ENCODE measurements at regions not wholly inside any gene's neighbourhood (a gene's known extent, or its start where the extent isn't known, plus 50 kb on each side); places are given as distances from the start of the nearest gene placed in this dataset.

DNA sequence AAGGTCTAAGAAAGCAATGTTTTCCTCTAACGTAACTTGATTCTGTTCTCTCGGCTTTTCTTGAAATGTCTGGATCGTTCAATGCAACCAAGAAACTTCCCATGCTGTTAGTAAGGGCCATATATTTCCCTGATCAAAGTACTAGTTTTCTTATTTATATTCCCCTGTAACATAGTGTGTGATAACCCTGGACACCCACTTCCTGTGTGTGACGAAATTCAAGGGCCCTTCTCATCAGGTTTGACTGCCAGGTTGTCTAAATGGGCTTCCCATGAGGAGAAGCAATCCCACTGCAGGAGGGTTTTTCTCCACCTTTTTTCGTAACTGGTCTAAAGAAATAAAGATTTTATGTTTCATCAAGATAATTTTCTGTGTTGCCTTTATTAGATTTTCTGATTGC lies 102.6 kb upstream of the RPS6KA2 start:
- POLR2A ChIA-PET (ENCODE audit: low non-redundant PET): no interaction called here
- CTCF ChIA-PET: no interaction called here
- DNase-seq (ENCODE audit: low spot score): no peak

DNA sequence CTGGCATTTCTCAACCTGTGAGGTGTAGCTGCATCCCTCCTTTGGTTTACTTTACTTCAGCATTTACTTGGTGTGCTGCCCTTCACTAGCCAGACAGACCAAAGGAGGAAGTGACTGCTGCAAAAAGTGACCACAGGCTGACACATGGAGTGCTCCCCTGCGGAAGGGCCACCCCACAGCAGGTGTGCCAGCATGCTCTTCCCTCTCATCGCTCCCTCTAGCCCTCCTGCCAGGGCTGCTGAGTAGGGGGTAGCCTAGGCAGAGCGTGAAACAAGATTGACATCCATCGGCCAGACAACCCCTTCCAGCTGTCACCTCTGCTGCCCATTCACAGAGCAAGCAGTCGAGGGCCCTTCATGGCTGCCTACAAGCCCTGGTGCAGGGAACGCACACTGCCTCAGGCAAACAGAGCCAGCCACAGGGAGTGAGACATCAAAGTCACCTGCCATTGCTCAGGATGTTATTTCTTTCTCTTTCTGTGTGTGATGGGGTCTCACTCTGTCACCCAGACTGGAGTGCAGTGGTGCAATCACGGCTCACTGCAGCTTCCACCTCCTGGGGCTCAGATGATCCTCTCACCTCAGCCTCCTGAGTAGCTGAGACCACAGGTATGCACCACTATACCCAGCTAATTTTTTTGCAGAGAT lies 102.0 kb upstream of the RPS6KA2 start:
- DNase-seq (ENCODE audit: low spot score): no peak
- TF ChIP-seq, protein P1, sequence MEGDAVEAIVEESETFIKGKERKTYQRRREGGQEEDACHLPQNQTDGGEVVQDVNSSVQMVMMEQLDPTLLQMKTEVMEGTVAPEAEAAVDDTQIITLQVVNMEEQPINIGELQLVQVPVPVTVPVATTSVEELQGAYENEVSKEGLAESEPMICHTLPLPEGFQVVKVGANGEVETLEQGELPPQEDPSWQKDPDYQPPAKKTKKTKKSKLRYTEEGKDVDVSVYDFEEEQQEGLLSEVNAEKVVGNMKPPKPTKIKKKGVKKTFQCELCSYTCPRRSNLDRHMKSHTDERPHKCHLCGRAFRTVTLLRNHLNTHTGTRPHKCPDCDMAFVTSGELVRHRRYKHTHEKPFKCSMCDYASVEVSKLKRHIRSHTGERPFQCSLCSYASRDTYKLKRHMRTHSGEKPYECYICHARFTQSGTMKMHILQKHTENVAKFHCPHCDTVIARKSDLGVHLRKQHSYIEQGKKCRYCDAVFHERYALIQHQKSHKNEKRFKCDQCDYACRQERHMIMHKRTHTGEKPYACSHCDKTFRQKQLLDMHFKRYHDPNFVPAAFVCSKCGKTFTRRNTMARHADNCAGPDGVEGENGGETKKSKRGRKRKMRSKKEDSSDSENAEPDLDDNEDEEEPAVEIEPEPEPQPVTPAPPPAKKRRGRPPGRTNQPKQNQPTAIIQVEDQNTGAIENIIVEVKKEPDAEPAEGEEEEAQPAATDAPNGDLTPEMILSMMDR (conservative IDR thresholded peaks at IDR 0.05; ENCODE audit: low read depth): no peak
- POLR2A ChIA-PET (ENCODE audit: low non-redundant PET): interaction anchor here (0.6 kb wide), 1 partner anchor 102 kb away, joined by 4 read pairs; no protein-coding TSS in a partner anchor
- H3K27ac ChIP-seq: no peak overlapping the region
- CTCF ChIA-PET: no interaction called here

More for the DNA sequence above, 102.6 kb upstream of the RPS6KA2 start:
- no peak overlapping the region for H3K27ac ChIP-seq
- TF ChIP-seq, protein P1 (conservative IDR thresholded peaks at IDR 0.05; ENCODE audit: low read depth): no peak

DNA sequence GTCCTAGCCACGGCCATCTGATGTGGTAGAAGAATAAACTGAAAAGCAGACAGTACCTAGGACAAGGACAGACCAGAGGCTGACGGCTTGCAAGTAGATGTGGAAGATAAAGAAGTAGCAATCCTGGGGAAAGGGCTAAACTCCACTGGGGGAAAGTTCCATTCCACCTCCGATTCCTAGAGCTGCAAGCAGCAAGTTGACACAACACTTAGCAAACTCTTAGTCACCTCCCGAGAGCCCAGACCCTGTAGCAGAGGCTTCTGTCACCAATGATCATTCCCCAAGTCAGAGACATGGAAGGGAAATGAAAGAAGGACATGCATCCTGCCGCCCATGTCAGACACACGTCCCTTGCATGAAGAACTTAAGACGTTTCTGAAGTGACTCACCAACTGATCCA lies 99.2 kb upstream of the RPS6KA2 start:
- POLR2A ChIA-PET (ENCODE audit: low non-redundant PET): no interaction called here
- H3K27ac ChIP-seq: no peak overlapping the region
- TF ChIP-seq, protein P1 (conservative IDR thresholded peaks at IDR 0.05; ENCODE audit: low read depth): no peak

DNA sequence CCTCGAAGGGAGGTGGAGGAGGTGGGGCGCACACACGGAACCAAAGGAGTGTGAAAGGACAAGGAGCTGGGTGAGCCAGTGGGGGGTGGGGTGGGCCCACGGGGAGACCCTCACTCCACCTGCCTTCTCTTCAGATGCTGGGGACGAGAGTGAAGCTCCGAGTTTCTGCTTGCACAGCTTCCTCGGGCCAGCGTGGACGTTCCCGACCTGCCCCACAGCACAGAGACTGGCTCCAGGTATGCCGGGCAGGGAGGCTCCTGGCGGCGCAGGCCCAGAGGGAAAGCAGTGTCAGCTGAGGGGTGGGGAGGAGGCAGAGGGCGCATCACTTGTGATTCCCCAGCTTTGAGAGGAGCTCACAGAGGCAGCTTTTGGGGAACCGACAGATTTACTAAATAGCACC lies 98.5 kb upstream of the RPS6KA2 start:
- ChIA-PET CTCF (no interaction called here), POLR2A (ENCODE audit: low non-redundant PET) (no interaction called here)
- no peak for DNase-seq (ENCODE audit: low spot score)
- TF ChIP-seq, protein P1 (conservative IDR thresholded peaks at IDR 0.05; ENCODE audit: low read depth): no peak
- no peak overlapping the region for H3K27ac ChIP-seq

More for the DNA sequence above, 99.2 kb upstream of the RPS6KA2 start:
- CTCF ChIA-PET: no interaction called here
- no peak for DNase-seq (ENCODE audit: low spot score)

DNA sequence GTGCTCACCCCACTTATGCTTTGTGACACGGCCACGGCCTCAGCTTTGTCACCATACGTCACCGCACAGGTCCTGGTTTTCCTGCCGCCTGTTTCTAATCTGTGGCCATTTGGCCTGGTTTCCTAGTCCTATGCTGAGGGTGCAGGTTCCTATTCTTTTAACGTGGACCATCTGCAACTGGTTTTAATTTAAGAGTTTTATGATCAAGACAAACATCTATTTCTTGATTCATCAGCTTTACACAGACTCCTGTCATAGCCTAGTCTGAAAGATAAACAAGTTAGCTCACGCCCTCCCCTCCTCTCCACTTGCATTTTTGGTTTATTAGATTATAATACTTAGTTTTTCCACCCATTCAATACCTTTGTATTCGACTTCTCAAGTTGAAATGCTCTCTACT lies 97.5 kb upstream of the RPS6KA2 start:
- no peak for DNase-seq (ENCODE audit: low spot score)
- CTCF ChIA-PET: no interaction called here
- H3K27ac ChIP-seq: no peak overlapping the region
- POLR2A ChIA-PET (ENCODE audit: low non-redundant PET): no interaction called here
- TF ChIP-seq, protein P1 (conservative IDR thresholded peaks at IDR 0.05; ENCODE audit: low read depth): no peak

DNA sequence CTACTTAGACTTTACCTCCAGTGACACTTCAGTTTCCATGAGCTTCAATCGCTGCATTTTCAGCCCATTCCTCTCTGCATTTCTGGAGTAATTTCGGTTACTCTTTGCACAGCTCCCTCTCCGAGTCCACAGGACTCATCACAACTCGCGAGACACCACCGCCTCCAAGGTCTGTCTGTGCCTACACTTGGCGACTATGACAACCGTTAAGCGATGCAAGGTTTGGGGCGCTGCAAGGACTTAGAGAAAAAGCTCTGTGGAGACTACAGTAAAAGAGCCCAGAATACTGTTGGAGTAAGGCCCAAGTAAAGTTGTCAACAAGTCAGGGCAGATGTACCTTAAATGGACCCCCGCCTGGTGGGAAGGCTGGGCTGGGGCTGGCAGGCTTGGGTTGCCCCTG lies 95.7 kb upstream of the RPS6KA2 start:
- DNase-seq (ENCODE audit: low spot score): no peak
- CTCF ChIA-PET: no interaction called here
- POLR2A ChIA-PET (ENCODE audit: low non-redundant PET): no interaction called here
- no peak overlapping the region for H3K27ac ChIP-seq
- TF ChIP-seq, protein P1 (conservative IDR thresholded peaks at IDR 0.05; ENCODE audit: low read depth): no peak
